ENCODE measurements at regions not wholly inside any gene's neighbourhood (a gene's known extent, or its start where the extent isn't known, plus 50 kb on each side); places are given as distances from the start of the nearest gene placed in this dataset.

DNA sequence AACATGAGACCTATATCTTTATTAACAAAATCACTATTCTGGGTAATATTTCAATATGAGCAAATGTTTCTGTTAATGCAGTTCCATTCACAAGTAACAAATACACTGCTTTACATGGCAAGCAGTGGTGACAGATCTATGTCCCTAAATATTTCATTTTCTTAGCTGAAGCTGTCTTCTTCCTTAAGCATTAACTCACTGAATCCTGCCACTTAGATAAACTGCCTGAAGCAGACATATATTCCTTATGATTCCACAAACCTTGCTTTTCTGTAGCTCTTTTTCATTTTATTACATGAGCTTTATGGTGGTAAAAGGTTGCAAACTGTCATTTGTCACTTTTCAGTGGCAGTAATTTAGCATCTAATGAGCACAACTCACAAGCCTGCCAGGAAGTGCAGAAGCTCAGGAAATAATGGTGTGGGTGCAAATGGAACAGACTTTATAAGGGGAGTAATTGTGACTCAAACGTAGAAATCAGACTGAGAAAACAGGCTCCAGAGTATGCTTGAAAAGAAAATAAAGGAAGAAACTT, 217.2 kb downstream of the XPNPEP1 start:
- no peak overlapping the region for H3K4me3 ChIP-seq (ENCODE audit: low read depth, low read length)
- TF ChIP-seq, protein P1, sequence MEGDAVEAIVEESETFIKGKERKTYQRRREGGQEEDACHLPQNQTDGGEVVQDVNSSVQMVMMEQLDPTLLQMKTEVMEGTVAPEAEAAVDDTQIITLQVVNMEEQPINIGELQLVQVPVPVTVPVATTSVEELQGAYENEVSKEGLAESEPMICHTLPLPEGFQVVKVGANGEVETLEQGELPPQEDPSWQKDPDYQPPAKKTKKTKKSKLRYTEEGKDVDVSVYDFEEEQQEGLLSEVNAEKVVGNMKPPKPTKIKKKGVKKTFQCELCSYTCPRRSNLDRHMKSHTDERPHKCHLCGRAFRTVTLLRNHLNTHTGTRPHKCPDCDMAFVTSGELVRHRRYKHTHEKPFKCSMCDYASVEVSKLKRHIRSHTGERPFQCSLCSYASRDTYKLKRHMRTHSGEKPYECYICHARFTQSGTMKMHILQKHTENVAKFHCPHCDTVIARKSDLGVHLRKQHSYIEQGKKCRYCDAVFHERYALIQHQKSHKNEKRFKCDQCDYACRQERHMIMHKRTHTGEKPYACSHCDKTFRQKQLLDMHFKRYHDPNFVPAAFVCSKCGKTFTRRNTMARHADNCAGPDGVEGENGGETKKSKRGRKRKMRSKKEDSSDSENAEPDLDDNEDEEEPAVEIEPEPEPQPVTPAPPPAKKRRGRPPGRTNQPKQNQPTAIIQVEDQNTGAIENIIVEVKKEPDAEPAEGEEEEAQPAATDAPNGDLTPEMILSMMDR (IDR thresholded peaks at IDR 0.05; ENCODE audit: insufficient read depth, low read depth, low read length) = no peak
- DNase-seq (ENCODE audit: low read depth) = no peak

DNA sequence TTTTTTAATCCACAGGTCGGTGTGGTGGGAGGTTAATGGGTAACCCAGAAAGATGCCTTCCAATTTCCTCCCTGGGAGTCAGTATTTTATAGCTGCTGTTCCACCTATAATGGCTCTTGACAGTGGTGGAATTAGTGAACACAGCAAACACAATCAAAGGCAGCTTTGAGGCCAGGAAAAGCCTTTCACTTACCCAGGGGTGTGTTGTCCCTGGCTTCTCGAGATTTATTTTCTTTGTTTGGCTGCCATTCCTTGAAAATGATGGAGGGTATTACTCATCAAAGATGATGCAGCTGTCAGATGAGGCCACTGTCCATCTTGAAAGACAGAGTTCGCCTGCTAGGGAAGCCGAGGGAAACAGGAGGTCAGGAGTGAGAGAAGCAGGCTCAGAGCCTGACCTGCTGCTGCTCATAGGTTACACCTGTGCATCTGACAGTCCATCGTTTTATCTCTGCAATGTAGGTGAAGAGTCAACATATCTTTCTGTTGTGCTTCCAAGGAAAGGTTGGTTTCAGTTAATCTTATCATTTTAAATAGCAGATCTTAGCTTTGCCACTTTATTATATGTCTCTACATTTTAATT, 221.6 kb downstream of the XPNPEP1 start:
- H3K4me3 ChIP-seq (ENCODE audit: low read depth, low read length) = no peak overlapping the region
- DNase-seq (ENCODE audit: low read depth) = no peak
- TF ChIP-seq, protein P1 (IDR thresholded peaks at IDR 0.05; ENCODE audit: insufficient read depth, low read depth, low read length) = no peak

DNA sequence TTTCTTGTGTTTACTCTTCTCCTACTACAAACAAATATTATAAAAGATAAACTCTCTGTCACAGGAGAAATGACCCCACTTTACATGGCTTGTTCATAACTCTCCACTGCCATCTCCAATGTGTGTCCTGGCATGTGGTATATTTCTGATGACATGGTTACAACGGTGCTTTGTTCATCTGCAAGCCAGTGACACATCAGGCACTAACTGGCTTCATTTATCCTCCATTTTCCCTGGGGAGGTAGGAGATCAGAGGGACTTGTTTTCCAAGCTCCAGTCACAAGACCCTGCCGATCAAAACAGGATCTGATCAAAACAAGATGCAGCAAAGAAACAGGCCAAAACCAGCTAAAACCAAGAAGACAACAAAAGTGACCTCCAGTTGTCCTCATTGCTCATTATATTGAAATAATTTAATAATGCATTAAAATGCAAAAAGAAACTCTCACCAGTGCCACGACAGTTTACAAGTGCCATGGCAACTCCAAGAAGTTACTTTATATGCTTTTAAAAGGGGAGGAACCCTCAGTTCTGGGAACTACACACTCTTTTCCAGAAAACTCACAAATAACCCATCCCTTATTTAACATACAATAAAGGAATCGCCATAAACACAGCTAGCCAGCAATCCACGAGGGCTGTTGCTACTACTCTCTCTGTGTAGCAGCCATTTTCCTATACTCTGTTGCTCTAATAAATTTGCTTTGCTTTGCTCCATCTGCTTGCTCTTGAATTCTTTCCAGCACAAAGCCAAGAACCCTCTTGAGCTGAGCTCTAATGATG, 224.2 kb downstream of the XPNPEP1 start:
- H3K4me3 ChIP-seq (ENCODE audit: low read depth, low read length) = no peak overlapping the region
- TF ChIP-seq, protein P1 (IDR thresholded peaks at IDR 0.05; ENCODE audit: insufficient read depth, low read depth, low read length) = no peak
- no peak for DNase-seq (ENCODE audit: low read depth)

DNA sequence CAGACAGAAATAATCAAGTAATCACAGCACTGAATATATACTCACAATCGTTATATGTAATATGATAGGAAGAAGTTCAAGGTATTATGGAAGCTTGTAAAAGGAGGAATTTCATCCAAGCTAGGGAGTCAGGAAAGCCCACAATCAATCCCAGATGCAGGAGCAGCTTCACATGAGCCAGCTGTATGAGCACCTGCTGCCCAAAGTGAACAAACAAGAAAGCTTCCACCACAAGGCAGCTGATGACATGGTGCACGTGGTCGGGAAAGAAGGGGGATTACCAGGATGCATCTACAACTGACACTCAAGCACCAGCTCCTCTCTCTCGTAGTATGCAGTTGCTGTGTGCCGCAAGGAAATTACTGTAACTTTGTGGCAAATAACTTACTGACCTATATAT, 225.2 kb downstream of the XPNPEP1 start:
- no peak overlapping the region for H3K4me3 ChIP-seq (ENCODE audit: low read depth, low read length)
- DNase-seq (ENCODE audit: low read depth) = no peak
- TF ChIP-seq, protein P1 (IDR thresholded peaks at IDR 0.05; ENCODE audit: insufficient read depth, low read depth, low read length) = no peak

DNA sequence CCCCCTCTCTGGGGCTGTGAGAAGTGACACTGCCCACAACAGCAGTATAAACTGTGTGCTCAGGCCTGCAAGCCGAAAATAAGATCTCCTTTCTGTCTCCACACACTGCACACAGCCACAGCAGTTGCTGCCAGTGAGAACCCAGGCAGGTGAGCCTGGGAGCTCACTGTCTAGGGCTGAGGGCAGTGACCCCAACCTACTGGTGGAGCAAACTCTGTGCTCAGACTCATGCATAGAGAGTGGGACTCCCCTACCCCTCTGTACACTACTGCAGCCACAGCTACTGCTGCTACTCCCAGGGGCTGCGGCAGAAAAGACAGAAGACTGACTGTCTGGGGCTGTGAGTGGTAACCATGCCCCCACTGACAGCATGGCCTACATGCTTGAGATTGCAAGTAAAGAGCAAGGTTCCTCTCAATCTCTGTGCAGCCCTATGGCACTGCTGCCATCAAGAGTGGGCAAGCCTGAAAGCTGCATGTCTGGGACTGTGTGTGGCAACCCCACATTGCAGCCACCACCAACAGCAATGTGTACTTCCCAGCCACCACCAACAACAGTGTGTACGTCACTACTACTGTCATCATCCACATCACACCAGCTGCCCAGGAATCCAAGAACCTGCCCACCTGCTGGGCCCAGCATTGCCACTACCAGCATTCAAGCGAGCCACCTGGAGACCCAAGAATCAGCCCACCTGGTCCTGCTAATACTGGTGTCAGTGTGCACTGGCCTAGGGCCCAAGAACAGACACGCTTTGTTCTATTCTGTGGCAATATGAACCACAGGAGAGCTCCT, 226.1 kb downstream of the XPNPEP1 start:
- TF ChIP-seq, protein P1 (IDR thresholded peaks at IDR 0.05; ENCODE audit: insufficient read depth, low read depth, low read length) = no peak
- no peak overlapping the region for H3K4me3 ChIP-seq (ENCODE audit: low read depth, low read length)
- no peak for DNase-seq (ENCODE audit: low read depth)

DNA sequence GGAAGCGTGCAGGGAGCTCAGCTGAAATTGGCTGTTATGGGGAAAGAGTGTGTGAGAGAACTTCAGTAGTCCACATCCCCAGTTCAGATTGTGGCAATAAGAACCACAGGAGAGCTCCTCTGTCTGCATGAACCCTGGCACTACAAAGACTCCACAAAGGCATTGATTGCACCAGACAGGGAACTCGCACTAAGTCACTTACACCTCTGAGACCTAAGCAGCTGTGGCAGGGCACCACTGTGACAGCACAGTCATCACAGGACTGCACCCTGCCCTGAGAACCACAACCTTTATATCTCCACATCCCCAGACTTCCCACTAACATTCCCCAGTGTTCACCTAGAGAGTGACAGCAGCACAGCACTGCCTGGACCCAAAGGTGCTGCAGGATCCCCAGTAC, 226.8 kb downstream of the XPNPEP1 start:
- DNase-seq (ENCODE audit: low read depth) = no peak
- TF ChIP-seq, protein P1 (IDR thresholded peaks at IDR 0.05; ENCODE audit: insufficient read depth, low read depth, low read length) = no peak
- no peak overlapping the region for H3K4me3 ChIP-seq (ENCODE audit: low read depth, low read length)

Measured in fibroblast of villous mesenchyme (primary cell).